ENCODE measurements at regions not wholly inside any gene's neighbourhood (a gene's known extent, or its start where the extent isn't known, plus 50 kb on each side); places are given as distances from the start of the nearest gene placed in this dataset.
A peak's percentile ranks its signal among the peaks of the same experiment; 100 is the strongest.

- H3K4me2 ChIP-seq (ENCODE audit: low read length), result peak overlapping the region; percentile 72
Measured at GRCh38 chr16:65413861-65414260, 292.0 kb upstream of the CDH11 start.

DNA sequence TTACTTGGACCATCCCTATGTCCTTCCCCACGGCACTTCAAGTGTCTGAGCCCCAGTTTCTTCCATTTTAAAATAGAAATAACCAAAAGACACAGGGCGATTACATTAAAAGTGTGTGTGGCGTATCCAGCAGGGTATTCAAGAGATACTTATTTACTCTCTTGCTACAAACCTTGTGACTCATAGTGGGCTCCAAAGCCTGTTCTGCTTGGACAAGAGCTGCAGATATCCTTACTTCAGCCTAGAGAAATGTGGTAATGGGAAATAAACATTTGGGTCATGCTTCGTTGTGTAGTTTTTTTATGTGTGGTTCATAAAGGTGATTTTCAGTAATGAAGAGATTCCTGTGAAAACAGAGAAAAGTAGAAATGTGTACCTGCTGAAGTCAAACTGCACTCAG lies 288.9 kb upstream of the CDH11 start:
- CTCF ChIA-PET, result no interaction called here
- H3K4me1 ChIP-seq (ENCODE audit: insufficient read depth, low read length), result peaks cover 64% of the 10 kb centered on the region
- POLR2A ChIA-PET (ENCODE audit: unreplicated experiment), result interaction anchor here (0.5 kb wide), 1 partner anchor 254 kb away, joined by 7 read pairs; no protein-coding TSS in a partner anchor

More at GRCh38 chr16:65413861-65414260, 292.0 kb upstream of the CDH11 start:
- no peak overlapping the region for H3K4me3 ChIP-seq (ENCODE audit: low read length)
- no peak overlapping the region; the same call in 1 of the 2 replicates for H3K9ac ChIP-seq (ENCODE audit: low read length)
- H3K79me2 ChIP-seq (ENCODE audit: low read length), result no peaks in the 10 kb centered on the region
- CTCF ChIA-PET, result no interaction called here
- no peaks in the 10 kb centered on the region for H3K36me3 ChIP-seq (ENCODE audit: low read depth, low read length)
- POLR2A ChIA-PET (ENCODE audit: unreplicated experiment), result no interaction called here
- ATAC-seq (no peak; the same call in 1 of the 2 replicates), DNase-seq (no peak)
- peak overlapping the region; percentile 93 for H3K27ac ChIP-seq (ENCODE audit: low read length)
- no TSS peak for BruUV-seq (replicated peaks)
- H3K27me3 ChIP-seq (ENCODE audit: low read length), result no peaks in the 10 kb centered on the region
- H3K9me3 ChIP-seq (ENCODE audit: low read length), result no peaks in the 10 kb centered on the region
- TF ChIP-seq EZH2phosphoT487 (IDR thresholded peaks at IDR 0.05; ENCODE audit: borderline replicate concordance, low read length) (no peak), EZH2 (IDR thresholded peaks at IDR 0.05; ENCODE audit: low read length, unreplicated experiment) (no peak)
- TF ChIP-seq, protein P1, sequence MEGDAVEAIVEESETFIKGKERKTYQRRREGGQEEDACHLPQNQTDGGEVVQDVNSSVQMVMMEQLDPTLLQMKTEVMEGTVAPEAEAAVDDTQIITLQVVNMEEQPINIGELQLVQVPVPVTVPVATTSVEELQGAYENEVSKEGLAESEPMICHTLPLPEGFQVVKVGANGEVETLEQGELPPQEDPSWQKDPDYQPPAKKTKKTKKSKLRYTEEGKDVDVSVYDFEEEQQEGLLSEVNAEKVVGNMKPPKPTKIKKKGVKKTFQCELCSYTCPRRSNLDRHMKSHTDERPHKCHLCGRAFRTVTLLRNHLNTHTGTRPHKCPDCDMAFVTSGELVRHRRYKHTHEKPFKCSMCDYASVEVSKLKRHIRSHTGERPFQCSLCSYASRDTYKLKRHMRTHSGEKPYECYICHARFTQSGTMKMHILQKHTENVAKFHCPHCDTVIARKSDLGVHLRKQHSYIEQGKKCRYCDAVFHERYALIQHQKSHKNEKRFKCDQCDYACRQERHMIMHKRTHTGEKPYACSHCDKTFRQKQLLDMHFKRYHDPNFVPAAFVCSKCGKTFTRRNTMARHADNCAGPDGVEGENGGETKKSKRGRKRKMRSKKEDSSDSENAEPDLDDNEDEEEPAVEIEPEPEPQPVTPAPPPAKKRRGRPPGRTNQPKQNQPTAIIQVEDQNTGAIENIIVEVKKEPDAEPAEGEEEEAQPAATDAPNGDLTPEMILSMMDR (conservative IDR thresholded peaks at IDR 0.05; ENCODE audit: low read depth, low read length), result no peak
- no peak overlapping the region for H2AFZ ChIP-seq (ENCODE audit: low read length)
- H3F3A ChIP-seq (ENCODE audit: low read length, unreplicated experiment), result peaks cover 10% of the 10 kb centered on the region
- H3K9me2 ChIP-seq (replicated peaks; ENCODE audit: low read length), result no peaks in the 10 kb centered on the region
- no peaks in the 10 kb centered on the region for H4K20me1 ChIP-seq (ENCODE audit: low read length)
- intact Hi-C loops (cut with micrococcal nuclease), result loop anchor here (2.0 to 10.0 kb wide), 5 partner anchors 37 to 861 kb away; partner anchors contain the start of gene CDH11
- peaks cover 62% of the 10 kb centered on the region for H3K4me1 ChIP-seq (ENCODE audit: insufficient read depth, low read length)

GRCh38 chr16:65409510-65409909 lies 287.6 kb upstream of the CDH11 start:
- DNase-seq, result peak; percentile 78
- Histone ChIP-seq H3K36me3 (ENCODE audit: low read depth, low read length) (no peaks in the 10 kb centered on the region), H3K79me2 (ENCODE audit: low read length) (no peaks in the 10 kb centered on the region), H3K4me3 (ENCODE audit: low read length) (no peak overlapping the region), H3K9me2 (replicated peaks; ENCODE audit: low read length) (no peaks in the 10 kb centered on the region), H3K9me3 (ENCODE audit: low read length) (no peaks in the 10 kb centered on the region), H3K4me2 (ENCODE audit: low read length) (peak overlapping the region; percentile 57), H3K9ac (ENCODE audit: low read length) (peak overlapping the region; percentile 55; the same call in 1 of the 2 replicates), H3F3A (ENCODE audit: low read length, unreplicated experiment) (peaks cover 4% of the 10 kb centered on the region), H2AFZ (ENCODE audit: low read length) (no peak overlapping the region), H3K4me1 (ENCODE audit: insufficient read depth, low read length) (peaks cover 51% of the 10 kb centered on the region), H4K20me1 (ENCODE audit: low read length) (no peaks in the 10 kb centered on the region), H3K27ac (ENCODE audit: low read length) (peak overlapping the region; percentile 94), H3K27me3 (ENCODE audit: low read length) (no peaks in the 10 kb centered on the region)
- intact Hi-C loops (cut with micrococcal nuclease), result no loop called here
- CTCF ChIA-PET, result interaction anchor here (0.6 kb wide), 1 partner anchor 116 kb away, joined by 3 read pairs; no protein-coding TSS in a partner anchor
- POLR2A ChIA-PET (ENCODE audit: unreplicated experiment), result no interaction called here
- peak; percentile 61 for ATAC-seq
- BruUV-seq (replicated peaks), result no TSS peak
- TF ChIP-seq EZH2phosphoT487 (IDR thresholded peaks at IDR 0.05; ENCODE audit: borderline replicate concordance, low read length) (no peak), EZH2 (IDR thresholded peaks at IDR 0.05; ENCODE audit: low read length, unreplicated experiment) (no peak)
- TF ChIP-seq, protein P1 (conservative IDR thresholded peaks at IDR 0.05; ENCODE audit: low read depth, low read length), result no peak

More for the DNA sequence above, 288.9 kb upstream of the CDH11 start:
- TF ChIP-seq, protein P1 (conservative IDR thresholded peaks at IDR 0.05; ENCODE audit: low read depth, low read length), result no peak
- TF ChIP-seq EZH2phosphoT487 (IDR thresholded peaks at IDR 0.05; ENCODE audit: borderline replicate concordance, low read length) (no peak), EZH2 (IDR thresholded peaks at IDR 0.05; ENCODE audit: low read length, unreplicated experiment) (no peak)
- no peaks in the 10 kb centered on the region for H3K9me3 ChIP-seq (ENCODE audit: low read length)
- peak overlapping the region; percentile 43 for H3K4me2 ChIP-seq (ENCODE audit: low read length)
- peak overlapping the region; percentile 94 for H3K27ac ChIP-seq (ENCODE audit: low read length)
- H3F3A ChIP-seq (ENCODE audit: low read length, unreplicated experiment), result peaks cover 10% of the 10 kb centered on the region
- H3K4me3 ChIP-seq (ENCODE audit: low read length), result no peak overlapping the region
- peak; percentile 68 for DNase-seq
- no peaks in the 10 kb centered on the region for H3K79me2 ChIP-seq (ENCODE audit: low read length)
- H4K20me1 ChIP-seq (ENCODE audit: low read length), result no peaks in the 10 kb centered on the region
- peak; percentile 48 for ATAC-seq
- intact Hi-C loops (cut with micrococcal nuclease), result loop anchor here (5.0 to 10.0 kb wide), 4 partner anchors 34 to 864 kb away; no protein-coding TSS in a partner anchor
- H3K36me3 ChIP-seq (ENCODE audit: low read depth, low read length), result no peaks in the 10 kb centered on the region
- peak overlapping the region; percentile 55; the same call in 1 of the 2 replicates for H3K9ac ChIP-seq (ENCODE audit: low read length)
- no peaks in the 10 kb centered on the region for H3K9me2 ChIP-seq (replicated peaks; ENCODE audit: low read length)
- H3K27me3 ChIP-seq (ENCODE audit: low read length), result no peaks in the 10 kb centered on the region
- H2AFZ ChIP-seq (ENCODE audit: low read length), result no peak overlapping the region
- no TSS peak for BruUV-seq (replicated peaks)
